Neural progenitor cell (in vitro differentiated cells): ENCODE measurements at regions not wholly inside any gene's neighbourhood (a gene's known extent, or its start where the extent isn't known, plus 50 kb on each side); places are given as distances from the start of the nearest gene placed in this dataset.

ENCODE experiments used
- CTCF ChIP-seq: fragments of 200-600 bp; sonication (generic); IDR thresholded peaks from 2 replicates; pipeline ENCODE4 v1.5.1; 2017; ENCODE audit warnings: antibody characterized with exemption, mild to moderate bottlenecking
- EZH2 ChIP-seq: fragments of 200-600 bp; sonication (generic); IDR thresholded peaks from 2 replicates; pipeline ENCODE4 v1.6.1; 2017; ENCODE audit warnings: antibody characterized with exemption, mild to moderate bottlenecking, moderate library complexity
- EZH2phosphoT487 ChIP-seq: fragments of 200-600 bp; sonication (generic); IDR thresholded peaks from 2 replicates; pipeline ENCODE4 v1.6.1; 2017; ENCODE audit warnings: antibody characterized with exemption

- TF ChIP-seq CTCF (no peak), EZH2phosphoT487 (no peak), EZH2 (no peak)
Measured at GRCh38 chr3:177725165-177725564, 527.9 kb upstream of the TBL1XR1 start.
